HCT116 (cell line): ENCODE measurements at regions not wholly inside any gene's neighbourhood (a gene's known extent, or its start where the extent isn't known, plus 50 kb on each side); places are given as distances from the start of the nearest gene placed in this dataset.

Source experiments
- ATAC-seq: fragments of 200-7000 bp; cut with Tn5 transposase; 2 replicates; pipeline ENCODE4 v1.9.1; 2020; ENCODE audit warnings: mild to moderate bottlenecking, moderate library complexity
- BruUV-seq: library from RNA; stranded (reverse); fragments of 400-500 nt; replicated peaks from 2 replicates; lab custom pipeline; 2021; lab: Mats Ljungman, UMichigan
- CTCF ChIA-PET: fragments of 300-600 bp; sonication (Branson Sonifier 250); formaldehyde crosslinking; loops from one replicate; lab custom pipeline; 2021; ENCODE audit warnings: antibody characterized with exemption; lab: Charles Lee
- POLR2A ChIA-PET: fragments of 300-600, 350-600 bp; sonication (Branson Sonifier 250); formaldehyde crosslinking; loops from one replicate; lab custom pipeline; 2021; ENCODE audit warnings: antibody characterized with exemption; lab: Charles Lee
- RAD21 ChIA-PET, 2 experiments: fragments of 300-600 bp; sonication (Branson Sonifier 250); formaldehyde crosslinking; loops; one replicate each; lab custom pipeline; 2023; ENCODE audit warnings: low total read pairs in 2 of 2; ENCODE audit not compliant: uncharacterized antibody in 2 of 2, unreplicated experiment in 2 of 2, low non-redundant PET in 1 of 2; lab: Charles Lee
- DNase-seq: peaks from one replicate; pipeline ENCODE4 v3.0.0-alpha.2; 2010; ENCODE audit warnings: low read depth, low spot score
- H2AFZ ChIP-seq: fragments of 200-600 bp; shearing (Covaris generic), sonication (generic); 2 replicates; pipeline ENCODE4 v1.6.1; 2017; ENCODE audit warnings: low read depth, mixed run types, mixed read lengths, antibody characterized with exemption, low read length; ENCODE audit not compliant: poor library complexity, severe bottlenecking
- H3K27ac ChIP-seq: 2 replicates; pipeline ENCODE4 v1.5.1; 2012; ENCODE audit warnings: low read depth, low read length
- H3K27me3 ChIP-seq: fragments of 200-600 bp; sonication (generic); 2 replicates; pipeline ENCODE4 v1.6.1; 2016; ENCODE audit warnings: mixed run types, low read length, mixed read lengths; ENCODE audit not compliant: insufficient read depth
- H3K36me3 ChIP-seq, 2 experiments: fragments of 200-500 bp in 1 of 2; fragments of 200-600 bp in 1 of 2; sonication (Bioruptor generic) in 1 of 2; sonication (generic) in 1 of 2; 2 replicates each; pipeline versions ENCODE4 v1.5.1 to v1.6.1; 2014 to 2016; ENCODE audit warnings: low read length in 2 of 2, inconsistent platforms in 1 of 2, mixed read lengths in 1 of 2, mixed run types in 1 of 2; ENCODE audit not compliant: insufficient read depth in 2 of 2, control insufficient read depth in 1 of 2
- H3K4me1 ChIP-seq, 2 experiments: fragments of 200-600 bp in 1 of 2; sonication (generic) in 1 of 2; 2 replicates each; pipeline versions ENCODE4 v1.5.1 to v1.6.1; 2012 to 2017; ENCODE audit warnings: low read length in 2 of 2, inconsistent platforms in 1 of 2, mild to moderate bottlenecking in 1 of 2, mixed read lengths in 1 of 2, mixed run types in 1 of 2, moderate library complexity in 1 of 2; ENCODE audit not compliant: insufficient read depth in 2 of 2, control insufficient read depth in 1 of 2
- H3K4me2 ChIP-seq: fragments of 200-600 bp; sonication (generic); 2 replicates; pipeline ENCODE4 v1.6.1; 2017; ENCODE audit warnings: mixed run types, low read length, mixed read lengths
- H3K4me3 ChIP-seq, 2 experiments: fragments of 200-600 bp in 1 of 2; sonication (generic) in 1 of 2; replicated peaks in 1 of 2; 2 replicates each; pipeline ENCODE4 v1.5.1; 2011 to 2016; ENCODE audit warnings: low read length in 2 of 2, control low read depth in 1 of 2, low read depth in 1 of 2, mild to moderate bottlenecking in 1 of 2, mixed read lengths in 1 of 2, mixed run types in 1 of 2
- H3K79me2 ChIP-seq: fragments of 200-600 bp; sonication (generic); 2 replicates; pipeline ENCODE4 v1.6.1; 2017; ENCODE audit warnings: mild to moderate bottlenecking, mixed run types, low read length, moderate library complexity, mixed read lengths; ENCODE audit not compliant: insufficient read depth
- H3K9ac ChIP-seq: fragments of 200-600 bp; sonication (generic); 2 replicates; pipeline ENCODE4 v1.6.1; 2016; ENCODE audit warnings: low read length, mixed read lengths
- H3K9me2 ChIP-seq: fragments of 200-600 bp; sonication (generic), shearing (Covaris generic); 2 replicates; pipeline ENCODE4 v1.6.1; 2017; ENCODE audit warnings: mixed run types, mild to moderate bottlenecking, moderate library complexity; ENCODE audit not compliant: insufficient read depth
- H3K9me3 ChIP-seq, 2 experiments: fragments of 200-500 bp in 1 of 2; fragments of 200-600 bp in 1 of 2; sonication (Bioruptor generic) in 1 of 2; sonication (generic) in 1 of 2; 2 replicates each; pipeline ENCODE4 v1.6.1; 2014 to 2017; ENCODE audit warnings: low read length in 2 of 2, mixed read lengths in 2 of 2, inconsistent platforms in 1 of 2, low read depth in 1 of 2, mild to moderate bottlenecking in 1 of 2, mixed run types in 1 of 2, moderate library complexity in 1 of 2; ENCODE audit not compliant: control insufficient read depth in 1 of 2, insufficient read depth in 1 of 2
- H4K20me1 ChIP-seq: fragments of 200-600 bp; sonication (generic), shearing (Covaris generic); 2 replicates; pipeline ENCODE4 v1.6.1; 2017; ENCODE audit warnings: mixed run types, mild to moderate bottlenecking, moderate library complexity; ENCODE audit not compliant: insufficient read depth
- CBX3 ChIP-seq: IDR thresholded peaks from 2 replicates; pipeline ENCODE4 v1.6.1; 2012; ENCODE audit warnings: low read depth
- CEBPB ChIP-seq: IDR thresholded peaks from 2 replicates; pipeline ENCODE4 v1.6.1; 2012; ENCODE audit warnings: low read depth
- CTCF ChIP-seq, 3 experiments: fragments of 200-600 bp in 1 of 3; sonication (generic) in 1 of 3; IDR thresholded peaks in 2 of 3; conservative IDR thresholded peaks in 1 of 3; 2 replicates each; pipeline ENCODE4 v1.5.1; 2012 to 2017; ENCODE audit warnings: low read depth in 2 of 3, low read length in 2 of 3, antibody characterized with exemption in 1 of 3, borderline replicate concordance in 1 of 3, control low read depth in 1 of 3, mild to moderate bottlenecking in 1 of 3, mixed read lengths in 1 of 3, mixed run types in 1 of 3, moderate library complexity in 1 of 3; ENCODE audit not compliant: insufficient read depth in 1 of 3
- EZH2 ChIP-seq: fragments of 200-600 bp; sonication (generic); IDR thresholded peaks from 2 replicates; pipeline ENCODE4 v1.6.1; 2017; ENCODE audit warnings: antibody characterized with exemption, mixed run types
- FOSL1 ChIP-seq: IDR thresholded peaks from 2 replicates; pipeline ENCODE4 v1.6.1; 2012; ENCODE audit warnings: low read depth
- JUND ChIP-seq: IDR thresholded peaks from 2 replicates; pipeline ENCODE4 v1.6.1; 2012
- POLR2A ChIP-seq: IDR thresholded peaks from 2 replicates; pipeline ENCODE4 v1.7.0; 2011; ENCODE audit warnings: borderline replicate concordance; ENCODE audit not compliant: insufficient read depth, insufficient read length; ENCODE audit errors: extremely low read depth
- POLR2AphosphoS5 ChIP-seq: IDR thresholded peaks from 2 replicates; pipeline ENCODE4 v1.6.1; 2011; ENCODE audit warnings: mild to moderate bottlenecking, low read depth, low read length, moderate library complexity
- REST ChIP-seq: IDR thresholded peaks from 2 replicates; pipeline ENCODE4 v1.6.1; 2012; ENCODE audit warnings: low read depth
- SP1 ChIP-seq: IDR thresholded peaks from 2 replicates; pipeline ENCODE4 v1.6.1; 2012; ENCODE audit warnings: low read depth
- TCF7L2 ChIP-seq: IDR thresholded peaks from 2 replicates; pipeline ENCODE4 v1.7.0; 2011; ENCODE audit warnings: borderline replicate concordance, inconsistent platforms; ENCODE audit not compliant: insufficient read depth, insufficient read length; ENCODE audit errors: extremely low read depth
- ZFX ChIP-seq: fragments of 450-650 bp; IDR thresholded peaks from 2 replicates; pipeline ENCODE4 v1.6.1; 2017
- intact Hi-C: fragments of 100-400 bp; cut with micrococcal nuclease; formaldehyde crosslinking; loops from 2 replicates; pipeline ENCODE4 v1.10.0; 2022

- ATAC-seq (no peak), DNase-seq (no peak)
- intact Hi-C loops: no loop called here
- Histone ChIP-seq H3K4me1 (no peaks in the 10 kb centered on the region), H3K4me2 (no peak overlapping the region), H3K4me3 (no peak overlapping the region), H3K9ac (no peak overlapping the region), H3K36me3 (no peaks in the 10 kb centered on the region), H3K27me3 (no peaks in the 10 kb centered on the region), H2AFZ (no peak overlapping the region), H3K9me3 (no peaks in the 10 kb centered on the region), H4K20me1 (no peaks in the 10 kb centered on the region), H3K27ac (no peak overlapping the region), H3K9me2 (no peaks in the 10 kb centered on the region), H3K79me2 (no peaks in the 10 kb centered on the region)
- BruUV-seq: no TSS peak
- ChIA-PET POLR2A (no interaction called here), RAD21 (no interaction called here), CTCF (no interaction called here)
- no peak for TF ChIP-seq CTCF (IDR thresholded peaks at IDR 0.05 in 2 of 3, conservative IDR thresholded peaks at IDR 0.05 in 1 of 3; ENCODE audit: borderline replicate concordance in 1 of 3, insufficient read depth in 1 of 3, low read depth in 2 of 3, low read length in 2 of 3)
- no peak for TF ChIP-seq TCF7L2
- no peak for TF ChIP-seq CEBPB
- TF ChIP-seq JUND: no peak
- no peak for TF ChIP-seq FOSL1
- TF ChIP-seq SP1: no peak
- no peak for TF ChIP-seq ZFX
- TF ChIP-seq POLR2AphosphoS5: no peak
- no peak for TF ChIP-seq POLR2A
- TF ChIP-seq REST: no peak
- TF ChIP-seq CBX3: no peak
- no peak for TF ChIP-seq EZH2
These were observed 352.9 kb downstream of the FOXO1 start for GRCh38 chr13:40313269-40314200.
